Omental fat pad (tissue), 3 donors: ENCODE measurements at regions not wholly inside any gene's neighbourhood (a gene's known extent, or its start where the extent isn't known, plus 50 kb on each side); places are given as distances from the start of the nearest gene placed in this dataset.

ENCODE experiments used
- ATAC-seq: fragments of 150-250 bp; one replicate; pipeline ENCODE4 v1.9.1; 2016; ENCODE audit warnings: mild to moderate bottlenecking, moderate library complexity; ENCODE audit not compliant: low FRiP score
- DNase-seq: peaks from one replicate; pipeline ENCODE4 v3.0.0-alpha.2; 2019; ENCODE audit warnings: low spot score
- TF ChIP-seq, protein P1 (sequence below), 3 donors: fragments of 450-650 bp; IDR thresholded peaks; one replicate each; pipeline ENCODE4 v1.5.1; 2016 to 2017; ENCODE audit warnings: antibody characterized with exemption in 3 of 3, mild to moderate bottlenecking in 3 of 3, moderate library complexity in 2 of 3

DNA sequence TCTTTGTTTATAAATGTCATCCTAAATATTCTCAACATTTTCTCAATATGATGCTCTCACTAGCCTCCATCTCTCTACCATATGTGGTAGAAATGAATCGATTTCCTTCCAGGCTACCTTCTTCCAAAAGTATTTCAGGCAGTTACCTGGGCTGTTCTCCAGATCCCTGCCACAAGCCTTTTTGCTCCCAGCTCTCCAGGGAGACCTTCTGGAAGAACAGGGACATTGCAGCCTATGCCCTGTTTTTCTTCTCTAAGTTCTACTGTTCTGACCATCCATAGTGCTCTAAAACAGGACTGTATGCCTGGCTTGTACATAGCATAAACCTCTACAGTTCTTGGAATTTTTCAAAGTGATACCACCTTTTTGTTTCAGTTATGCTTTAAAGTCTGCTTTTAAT is 552.8 kb downstream of the ANKRD7 start:
- DNase-seq = no peak
- no peak for ATAC-seq
- TF ChIP-seq, protein P1, sequence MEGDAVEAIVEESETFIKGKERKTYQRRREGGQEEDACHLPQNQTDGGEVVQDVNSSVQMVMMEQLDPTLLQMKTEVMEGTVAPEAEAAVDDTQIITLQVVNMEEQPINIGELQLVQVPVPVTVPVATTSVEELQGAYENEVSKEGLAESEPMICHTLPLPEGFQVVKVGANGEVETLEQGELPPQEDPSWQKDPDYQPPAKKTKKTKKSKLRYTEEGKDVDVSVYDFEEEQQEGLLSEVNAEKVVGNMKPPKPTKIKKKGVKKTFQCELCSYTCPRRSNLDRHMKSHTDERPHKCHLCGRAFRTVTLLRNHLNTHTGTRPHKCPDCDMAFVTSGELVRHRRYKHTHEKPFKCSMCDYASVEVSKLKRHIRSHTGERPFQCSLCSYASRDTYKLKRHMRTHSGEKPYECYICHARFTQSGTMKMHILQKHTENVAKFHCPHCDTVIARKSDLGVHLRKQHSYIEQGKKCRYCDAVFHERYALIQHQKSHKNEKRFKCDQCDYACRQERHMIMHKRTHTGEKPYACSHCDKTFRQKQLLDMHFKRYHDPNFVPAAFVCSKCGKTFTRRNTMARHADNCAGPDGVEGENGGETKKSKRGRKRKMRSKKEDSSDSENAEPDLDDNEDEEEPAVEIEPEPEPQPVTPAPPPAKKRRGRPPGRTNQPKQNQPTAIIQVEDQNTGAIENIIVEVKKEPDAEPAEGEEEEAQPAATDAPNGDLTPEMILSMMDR (IDR thresholded peaks at IDR 0.05) = no peak

GRCh38 chr7:118792682-118793081 is 568.2 kb downstream of the ANKRD7 start:
- TF ChIP-seq, protein P1 (IDR thresholded peaks at IDR 0.05) = no peak
- no peak for ATAC-seq
- no peak for DNase-seq

DNA sequence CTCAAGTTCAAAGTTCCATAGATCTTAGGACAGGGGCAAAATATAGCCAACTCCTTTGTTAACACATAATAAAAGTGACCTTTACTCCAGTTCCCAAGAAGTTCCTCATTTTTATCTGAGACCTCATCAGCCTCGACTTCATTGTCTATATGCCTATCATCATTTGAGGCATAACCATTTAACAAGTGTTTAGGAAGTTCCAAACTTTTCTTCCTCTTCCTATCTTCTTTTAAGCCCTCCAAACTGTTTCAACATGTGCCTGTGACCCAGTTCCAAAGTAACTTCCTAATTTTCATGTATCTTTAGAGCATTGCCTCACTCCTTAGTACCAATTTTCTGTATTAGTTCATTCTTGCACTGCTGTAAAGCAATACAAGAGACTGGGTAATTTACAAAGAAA is 569.1 kb downstream of the ANKRD7 start:
- ATAC-seq (no peak), DNase-seq (no peak)
- TF ChIP-seq, protein P1 (IDR thresholded peaks at IDR 0.05) = no peak

DNA sequence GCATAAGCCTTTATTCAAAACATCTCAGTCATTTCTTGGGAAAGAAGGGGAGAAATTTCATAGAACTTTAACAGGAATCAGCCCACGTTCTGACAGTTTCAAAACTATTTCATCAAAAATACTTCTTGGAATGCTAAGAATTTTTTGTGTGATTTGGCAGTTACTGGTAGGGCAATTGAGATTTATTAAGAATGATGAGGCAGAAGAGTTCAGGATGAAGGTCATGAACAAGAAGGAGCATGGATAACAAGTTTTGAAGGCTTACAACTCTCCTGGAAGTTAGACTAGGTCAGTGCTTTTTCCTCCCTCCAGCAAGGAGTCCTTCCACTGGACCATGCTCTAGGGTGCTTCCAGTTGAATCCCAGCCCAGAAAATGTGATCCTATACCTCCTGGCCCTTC is 569.9 kb downstream of the ANKRD7 start:
- TF ChIP-seq, protein P1 (IDR thresholded peaks at IDR 0.05) = no peak
- ATAC-seq (peak; percentile 81), DNase-seq (no peak)

DNA sequence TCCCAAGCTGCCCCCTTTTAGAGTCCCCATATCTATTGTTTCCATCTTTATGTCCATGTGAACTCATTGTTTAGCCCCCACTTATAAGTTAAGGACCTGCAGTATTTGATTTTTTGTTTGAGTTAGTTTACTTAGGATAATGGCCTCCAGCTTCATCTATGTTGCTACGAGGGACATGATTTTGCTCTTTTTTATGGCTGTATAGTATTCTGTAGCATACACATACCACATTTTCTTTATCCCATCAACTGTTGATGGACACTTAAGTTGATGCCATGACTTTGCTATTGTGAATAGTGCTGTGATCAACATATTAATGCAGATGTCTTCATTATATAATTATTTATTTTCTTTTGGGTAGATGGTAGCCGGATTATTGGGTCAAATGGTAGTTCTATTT is 576.9 kb downstream of the ANKRD7 start:
- ATAC-seq = no peak

DNA sequence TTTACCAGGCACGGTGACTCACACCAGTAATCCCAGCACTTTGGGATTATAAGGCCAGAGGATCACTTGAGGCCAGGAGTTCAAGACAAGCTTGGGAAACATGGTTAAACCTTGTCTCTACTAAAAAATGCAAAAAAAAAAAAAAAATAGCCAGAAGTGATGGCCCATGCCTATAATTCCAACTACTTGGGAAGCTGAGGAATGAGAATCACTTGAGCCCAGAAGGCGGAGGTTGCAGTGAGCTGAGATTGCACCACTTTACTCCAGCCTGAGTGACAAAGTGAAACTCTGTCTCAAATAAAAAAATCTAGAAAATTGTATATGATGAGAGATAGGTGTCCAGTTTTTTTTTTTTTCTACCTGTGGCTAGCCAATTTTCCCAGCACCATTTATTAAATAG is 578.2 kb downstream of the ANKRD7 start:
- TF ChIP-seq, protein P1 (IDR thresholded peaks at IDR 0.05) = no peak
- DNase-seq (no peak), ATAC-seq (no peak)

More for the DNA sequence above, 576.9 kb downstream of the ANKRD7 start:
- TF ChIP-seq, protein P1 (IDR thresholded peaks at IDR 0.05) = no peak
- no peak for DNase-seq

DNA sequence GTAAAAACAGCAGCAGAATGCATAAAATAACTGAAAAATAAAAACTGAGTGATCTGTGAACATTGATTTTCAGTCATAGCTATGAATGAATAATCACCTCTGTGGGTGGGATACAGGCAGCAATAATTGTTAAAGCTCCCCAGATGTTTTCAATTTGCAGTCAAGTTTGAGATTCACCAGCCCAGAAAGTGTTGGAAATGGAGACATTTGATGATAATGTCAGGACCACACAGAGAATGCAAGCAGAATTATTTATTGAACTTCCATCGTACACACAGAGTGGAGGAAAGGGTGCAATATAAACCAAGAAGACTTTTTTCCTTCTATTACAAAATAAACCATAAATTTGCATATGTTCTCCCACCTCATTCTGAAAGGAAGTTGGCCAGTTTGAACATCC is 601.7 kb downstream of the ANKRD7 start:
- TF ChIP-seq, protein P1 (IDR thresholded peaks at IDR 0.05) = no peak
- no peak for DNase-seq
- no peak for ATAC-seq
